NCI-H128 (cell line): ENCODE measurements at regions not wholly inside any gene's neighbourhood (a gene's known extent, or its start where the extent isn't known, plus 50 kb on each side); places are given as distances from the start of the nearest gene placed in this dataset.
A peak's percentile ranks its signal among the peaks of the same experiment; 100 is the strongest.
"Not testable (repeated sequence)": the region's sequence is repeated elsewhere in the genome, so short reads cannot be mapped to it uniquely, and the experiment has no call there.

Experiments used
- DNase-seq: peaks from one replicate; lab custom pipeline; 2025; ENCODE audit not compliant: unreplicated experiment; lab: John Stamatoyannopoulos, UW

- peak; percentile 50 for DNase-seq
Observed at GRCh38 chr17:53353919-53354351, 468.8 kb upstream of the KIF2B start.

DNA sequence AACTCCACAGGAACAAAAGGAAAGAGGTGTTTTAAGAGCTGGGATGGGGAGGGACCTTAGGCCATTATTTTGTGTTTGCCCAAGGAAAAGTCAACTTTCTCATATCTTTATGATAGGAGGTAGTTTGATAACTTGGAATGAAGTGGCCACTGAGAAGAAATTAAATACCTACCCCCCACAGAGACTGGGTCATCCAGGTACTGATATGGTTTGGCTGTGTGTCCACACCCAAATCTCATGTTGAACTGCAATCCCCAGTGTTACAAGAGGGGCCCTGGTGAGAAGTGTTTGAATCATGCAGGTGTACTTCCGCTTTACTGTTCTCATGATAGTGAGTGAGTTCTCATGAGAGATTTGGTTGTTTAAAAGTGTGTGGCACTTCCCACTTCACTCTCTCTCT lies 477.9 kb upstream of the KIF2B start:
- no peak for DNase-seq

DNA sequence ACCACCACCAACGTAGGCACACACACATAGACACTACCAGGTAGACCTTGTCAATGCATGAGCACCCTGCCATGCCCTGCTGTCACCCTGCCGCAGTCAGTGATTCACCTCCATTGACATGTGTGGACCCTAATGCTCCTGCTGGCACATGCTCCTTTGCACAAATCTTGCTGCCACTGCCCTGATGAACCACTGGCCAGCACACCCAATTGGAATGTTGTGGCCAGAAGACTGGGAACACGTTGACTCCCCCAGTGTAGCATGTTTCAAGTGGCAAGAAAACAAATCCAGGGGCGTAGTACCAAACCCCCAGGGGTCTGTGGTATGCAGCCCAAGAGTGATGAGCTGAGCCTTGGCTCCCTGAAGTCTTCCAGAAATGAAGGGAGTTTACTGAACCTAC lies 486.4 kb upstream of the KIF2B start:
- DNase-seq, result no peak

GRCh38 chr17:53335443-53335842 lies 487.3 kb upstream of the KIF2B start:
- no peak for DNase-seq

DNA sequence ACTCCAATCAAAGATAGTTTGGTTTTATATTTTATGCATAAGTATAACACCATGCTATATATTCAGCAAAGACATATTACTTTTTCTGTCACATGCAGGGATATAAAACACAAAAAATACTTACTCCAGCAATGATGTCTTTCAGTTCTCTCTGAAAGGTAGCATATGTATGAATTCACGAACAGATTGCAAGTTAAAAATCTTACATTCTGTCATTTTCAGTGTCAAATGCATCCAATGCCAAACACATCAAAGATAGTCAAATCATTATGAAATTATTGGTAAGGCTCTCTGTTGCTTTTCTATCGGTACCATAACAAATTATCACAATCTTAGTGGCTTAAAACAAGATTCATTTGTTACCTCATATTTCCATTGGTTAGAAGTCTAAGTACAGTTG lies 492.0 kb upstream of the KIF2B start:
- no peak for DNase-seq

DNA sequence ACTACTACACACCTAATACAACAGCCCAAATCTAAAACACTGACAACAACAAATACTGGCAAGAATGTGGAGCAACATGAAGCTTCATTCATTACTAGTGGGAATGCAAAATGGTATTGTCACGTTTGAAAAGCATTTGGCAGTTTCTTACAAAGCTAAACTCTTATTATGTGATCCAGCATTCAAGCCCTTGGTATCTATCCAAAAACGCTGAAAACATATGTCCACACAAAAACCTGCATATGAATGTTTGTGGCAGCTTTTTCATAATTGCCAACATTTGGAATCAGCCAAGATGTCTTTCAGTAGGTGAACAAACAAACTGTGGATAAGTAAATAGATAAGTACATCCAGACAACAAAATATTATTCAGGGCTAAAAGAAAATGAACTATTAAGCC lies 501.1 kb upstream of the KIF2B start:
- DNase-seq, result no peak

- no peak for DNase-seq
Observed at GRCh38 chr17:53319947-53320346, 502.8 kb upstream of the KIF2B start.

- DNase-seq, result no peak
Observed at GRCh38 chr17:53316988-53317387, 505.7 kb upstream of the KIF2B start.

DNA sequence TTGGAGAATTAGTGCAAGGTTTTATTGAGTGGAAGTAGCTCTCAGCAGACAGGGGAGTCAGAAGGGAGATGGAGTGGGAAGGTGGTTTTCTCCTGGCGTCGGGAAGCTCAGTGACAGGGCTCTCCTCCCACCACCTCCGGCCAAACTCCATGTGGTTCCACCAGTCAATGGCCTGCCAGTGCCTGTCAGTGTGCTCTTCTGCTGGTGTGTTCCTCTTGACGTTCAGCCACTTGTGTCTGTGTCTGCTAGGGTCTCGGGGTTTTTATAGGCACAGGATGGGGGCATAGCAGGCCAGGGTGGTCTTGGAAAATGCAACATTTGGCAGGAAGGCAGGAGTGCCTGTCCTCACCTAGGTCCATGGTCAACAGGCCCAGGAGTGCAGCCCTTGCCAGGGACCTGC lies 506.7 kb upstream of the KIF2B start:
- DNase-seq, result no peak

GRCh38 chr17:53314521-53314920 lies 508.2 kb upstream of the KIF2B start:
- DNase-seq, result no peak

- no peak for DNase-seq
Observed at GRCh38 chr17:53313746-53314145, 509.0 kb upstream of the KIF2B start.

DNA sequence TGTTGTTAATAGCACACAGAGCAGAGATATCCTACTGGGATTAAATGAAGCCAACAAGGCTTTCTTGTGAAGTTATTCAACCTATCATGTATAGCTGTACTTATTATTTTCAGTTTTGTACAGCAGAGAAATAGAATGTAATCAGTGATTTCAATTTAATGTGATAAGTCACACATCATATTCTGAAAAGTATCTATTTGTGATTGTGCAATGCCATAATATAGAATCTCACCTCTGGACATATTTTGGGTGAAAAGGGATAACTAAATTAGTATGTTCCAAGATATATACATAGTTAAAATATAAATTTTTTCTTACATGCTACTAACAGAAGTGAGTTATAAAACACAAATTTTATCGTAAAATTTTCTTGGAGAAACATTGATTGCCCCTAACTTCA lies 544.3 kb upstream of the KIF2B start:
- no peak for DNase-seq

GRCh38 chr17:53273126-53273525 lies 549.6 kb upstream of the KIF2B start:
- no peak for DNase-seq

DNA sequence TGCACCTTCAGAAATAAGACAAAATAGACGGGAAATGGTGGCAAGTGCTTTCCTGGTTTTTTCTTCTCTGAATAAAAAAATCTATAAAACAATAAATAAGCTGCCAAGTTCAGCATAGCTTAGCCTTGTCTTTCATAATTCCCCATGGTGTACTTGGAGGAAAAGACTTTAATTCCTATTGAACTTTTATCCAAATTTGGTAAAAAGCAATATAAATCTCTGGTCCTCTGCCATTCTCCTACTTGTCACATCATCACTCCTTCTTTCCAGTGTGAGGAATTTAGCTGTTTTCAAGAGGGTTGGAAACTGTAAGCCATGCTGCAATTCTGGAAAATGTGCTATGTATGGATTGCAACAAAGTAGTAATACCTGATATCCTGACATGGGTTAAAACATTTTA lies 551.8 kb upstream of the KIF2B start:
- DNase-seq, result no peak

DNA sequence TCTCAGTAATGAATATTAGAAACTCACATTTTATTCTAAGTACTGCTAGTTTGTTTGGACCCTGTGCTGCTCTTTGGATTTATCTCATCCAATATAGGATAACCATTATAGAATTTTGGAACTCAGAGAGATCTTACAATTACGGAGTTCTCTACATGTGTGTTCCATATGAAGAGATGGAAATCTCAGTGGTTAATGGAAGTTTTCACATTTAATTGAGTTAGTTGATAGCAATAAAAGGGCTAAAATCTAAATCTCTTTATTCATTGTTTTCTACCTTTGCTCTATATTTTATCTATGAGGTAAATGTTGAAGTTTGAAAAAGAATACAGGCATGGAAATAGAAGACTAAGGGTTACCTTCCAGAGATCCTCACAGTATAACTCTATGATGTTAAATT lies 558.0 kb upstream of the KIF2B start:
- DNase-seq, result no peak

- DNase-seq, result no peak
Observed at GRCh38 chr17:53253956-53254597, 568.6 kb upstream of the KIF2B start.

DNA sequence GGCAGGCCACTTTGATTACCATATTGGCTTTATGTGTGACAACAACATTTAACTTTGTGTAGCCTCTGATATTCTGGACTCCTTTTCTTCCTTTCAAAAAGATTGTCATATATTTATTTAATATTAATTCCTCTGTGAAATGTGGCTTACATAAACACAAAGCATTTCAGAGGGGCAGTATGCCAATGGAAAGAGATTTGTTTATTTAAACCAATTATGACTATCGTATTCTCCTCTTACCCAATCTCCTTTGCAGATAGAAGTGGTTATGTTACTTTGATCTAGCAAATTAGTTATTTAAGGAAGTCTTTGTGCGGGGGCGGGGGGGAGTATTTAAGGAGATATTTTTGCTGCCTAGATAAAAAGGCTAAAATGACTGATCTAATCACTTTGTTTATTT lies 573.7 kb upstream of the KIF2B start:
- no peak for DNase-seq

- no peak for DNase-seq
Observed at GRCh38 chr17:53234138-53234537, 588.6 kb upstream of the KIF2B start.

GRCh38 chr17:53227514-53227913 lies 595.2 kb upstream of the KIF2B start:
- DNase-seq, result no peak

GRCh38 chr17:53227111-53227510 lies 595.6 kb upstream of the KIF2B start:
- DNase-seq, result no peak

- DNase-seq, result no peak
Observed at GRCh38 chr17:53219821-53220220, 602.9 kb upstream of the KIF2B start.

DNA sequence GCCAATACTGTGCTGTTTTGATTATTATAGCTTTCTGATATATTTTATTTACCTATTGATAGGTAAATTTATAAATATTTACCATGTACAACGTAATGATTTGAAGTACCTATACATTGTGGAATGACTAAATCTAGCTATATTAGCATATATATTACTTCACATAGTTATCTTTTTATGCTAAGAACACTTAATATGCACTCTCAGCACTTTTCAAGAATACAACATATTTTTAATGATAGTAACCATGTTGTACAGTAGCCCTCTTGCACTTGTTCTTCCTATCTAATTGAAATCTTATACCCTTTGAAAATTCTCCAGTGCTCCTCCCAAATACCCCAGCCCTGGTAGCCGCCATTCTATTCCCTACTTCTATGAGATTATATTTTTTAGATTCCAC lies 604.0 kb upstream of the KIF2B start:
- DNase-seq, result no peak

DNA sequence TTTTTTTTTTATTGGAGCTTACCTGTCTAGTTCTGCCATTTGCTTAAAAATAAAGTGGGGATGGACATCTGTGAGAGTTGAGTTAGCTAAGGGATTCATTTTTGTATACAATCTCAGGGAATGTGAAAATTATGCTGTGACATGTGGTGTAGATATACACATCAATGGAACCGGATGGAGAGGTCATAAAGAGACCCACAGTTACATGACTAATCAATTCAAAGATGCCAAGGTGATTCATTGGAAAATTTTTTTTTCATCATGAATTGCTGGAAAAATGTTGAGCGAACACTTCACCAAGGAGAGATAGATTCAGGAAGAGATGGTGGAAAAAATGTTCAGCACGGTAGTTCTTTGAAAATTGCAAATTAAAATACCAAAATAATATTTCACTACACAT lies 605.4 kb upstream of the KIF2B start:
- DNase-seq, result no peak

DNA sequence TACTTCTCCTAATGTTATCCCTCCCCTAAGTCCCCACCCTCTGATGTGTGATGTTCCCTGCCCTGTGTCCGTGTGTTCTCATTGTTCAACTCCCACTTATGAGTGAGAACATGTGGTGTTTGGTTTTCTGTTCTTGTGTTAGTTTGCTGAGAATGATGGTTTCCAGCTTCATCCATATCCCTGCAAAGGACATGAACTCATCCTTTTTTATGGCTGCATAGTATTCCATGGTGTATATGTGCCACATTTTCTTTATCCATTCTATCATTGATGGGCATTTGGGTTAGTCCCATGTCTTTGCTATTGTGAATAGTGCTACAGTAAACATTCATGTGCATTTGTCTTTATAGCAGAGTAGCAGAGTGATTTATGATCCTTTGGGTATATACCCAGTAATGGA lies 613.8 kb upstream of the KIF2B start:
- not testable (repeated sequence) for DNase-seq
